Sigmoid colon (tissue), 6 donors: ENCODE measurements at regions not wholly inside any gene's neighbourhood (a gene's known extent, or its start where the extent isn't known, plus 50 kb on each side); places are given as distances from the start of the nearest gene placed in this dataset.

Source experiments
- DNase-seq: peaks from one replicate; pipeline ENCODE4 v3.0.0-alpha.2; 2019
- H3K27ac ChIP-seq, 4 donors: fragments of 200-600 bp; sonication (generic); one replicate each; pipeline ENCODE4 v1.5.1; 2016 to 2019; ENCODE audit warnings: mild to moderate bottlenecking in 1 of 4
- H3K27me3 ChIP-seq, 3 donors: fragments of 200-600 bp; sonication (generic); one replicate each; pipeline ENCODE4 v1.5.1; 2019; ENCODE audit warnings: mild to moderate bottlenecking in 1 of 3
- H3K36me3 ChIP-seq, 4 donors: fragments of 200-600 bp; sonication (generic); one replicate each; pipeline ENCODE4 v1.5.1; 2016 to 2019
- H3K4me1 ChIP-seq, 4 donors: fragments of 200-600 bp; sonication (generic); one replicate each; pipeline ENCODE4 v1.5.1; 2017 to 2019
- H3K4me3 ChIP-seq, 4 donors: fragments of 200-600 bp; sonication (generic); one replicate each; pipeline ENCODE4 v1.5.1; 2017 to 2019; ENCODE audit warnings: mild to moderate bottlenecking in 2 of 4, moderate library complexity in 1 of 4
- H3K9me3 ChIP-seq, 4 donors: fragments of 200-600 bp in 3 of 4; sonication (generic) in 3 of 4; one replicate each; pipeline versions ENCODE4 v1.5.1 to v1.6.1; 2013 to 2019
- EP300 ChIP-seq, 4 donors: sonication (generic); formaldehyde crosslinking; IDR thresholded peaks; one replicate each; pipeline ENCODE4 v1.6.1; 2017; ENCODE audit warnings: antibody characterized with exemption in 4 of 4
- POLR2A ChIP-seq, 2 donors: fragments of 450-650 bp; IDR thresholded peaks; one replicate each; pipeline ENCODE4 v1.6.1; 2016; ENCODE audit warnings: antibody characterized with exemption in 2 of 2, mild to moderate bottlenecking in 2 of 2, moderate library complexity in 2 of 2
- POLR2AphosphoS5 ChIP-seq, 4 donors: sonication (generic); formaldehyde crosslinking; IDR thresholded peaks; one replicate each; pipeline ENCODE4 v1.6.1; 2017; ENCODE audit warnings: antibody characterized with exemption in 4 of 4
- WGBS, 2 donors: extraction: QIAGEN DNeasy Blood & Tissue Kit; methylation state at CpG; one replicate each; pipeline ENCODE4 v1.1.7; 2013; 5-methylcytosine and 5-hydroxymethylcytosine counted together
- intact Hi-C: fragments of 100-400 bp; cut with DNase I; formaldehyde crosslinking; loops from one replicate; pipeline ENCODE4 v1.15.1; 2023
- TF ChIP-seq, protein P1 (sequence below), 4 experiments: fragments of 450-650 bp in 3 of 4; fragments of 200-600 bp in 1 of 4; IDR thresholded peaks; one replicate each; pipeline ENCODE4 v1.5.1; 2016 to 2019; ENCODE audit warnings: antibody characterized with exemption in 4 of 4, mild to moderate bottlenecking in 3 of 4, moderate library complexity in 2 of 4
- donor health status: healthy with polysubstance abuse.
- donor health status: healthy.

DNA sequence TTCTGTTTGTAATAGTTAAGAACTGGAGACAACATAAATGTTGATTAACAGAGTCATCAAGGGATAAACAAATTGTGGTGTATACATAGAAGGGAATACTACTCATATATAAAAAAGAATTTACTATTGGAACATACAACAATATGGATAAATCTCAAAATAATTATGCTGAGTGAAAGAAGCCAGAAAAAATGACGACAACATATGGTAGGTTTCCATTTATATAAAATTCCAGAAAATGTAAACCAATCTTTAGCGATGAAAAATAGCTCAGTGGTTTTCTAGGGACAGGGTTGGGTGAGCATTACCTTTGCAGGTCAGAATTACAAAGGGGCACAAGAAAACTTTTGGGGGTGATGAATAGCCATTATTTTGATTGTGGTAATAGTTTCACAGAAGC, 431.6 kb downstream of the PTPRU start:
- H3K27me3 ChIP-seq: peaks cover 0 to 9% (median 0%) of the 10 kb centered on the region in 3 donors
- 76 to 80% methylated on average over 2 of the region's 2 CpGs for WGBS, 2 donors
- no peaks in the 10 kb centered on the region for H3K36me3 ChIP-seq
- intact Hi-C loops: no loop called here
- TF ChIP-seq, protein P1, sequence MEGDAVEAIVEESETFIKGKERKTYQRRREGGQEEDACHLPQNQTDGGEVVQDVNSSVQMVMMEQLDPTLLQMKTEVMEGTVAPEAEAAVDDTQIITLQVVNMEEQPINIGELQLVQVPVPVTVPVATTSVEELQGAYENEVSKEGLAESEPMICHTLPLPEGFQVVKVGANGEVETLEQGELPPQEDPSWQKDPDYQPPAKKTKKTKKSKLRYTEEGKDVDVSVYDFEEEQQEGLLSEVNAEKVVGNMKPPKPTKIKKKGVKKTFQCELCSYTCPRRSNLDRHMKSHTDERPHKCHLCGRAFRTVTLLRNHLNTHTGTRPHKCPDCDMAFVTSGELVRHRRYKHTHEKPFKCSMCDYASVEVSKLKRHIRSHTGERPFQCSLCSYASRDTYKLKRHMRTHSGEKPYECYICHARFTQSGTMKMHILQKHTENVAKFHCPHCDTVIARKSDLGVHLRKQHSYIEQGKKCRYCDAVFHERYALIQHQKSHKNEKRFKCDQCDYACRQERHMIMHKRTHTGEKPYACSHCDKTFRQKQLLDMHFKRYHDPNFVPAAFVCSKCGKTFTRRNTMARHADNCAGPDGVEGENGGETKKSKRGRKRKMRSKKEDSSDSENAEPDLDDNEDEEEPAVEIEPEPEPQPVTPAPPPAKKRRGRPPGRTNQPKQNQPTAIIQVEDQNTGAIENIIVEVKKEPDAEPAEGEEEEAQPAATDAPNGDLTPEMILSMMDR (IDR thresholded peaks at IDR 0.05): no peak
- no peak for TF ChIP-seq EP300 (IDR thresholded peaks at IDR 0.05)
- TF ChIP-seq POLR2A (IDR thresholded peaks at IDR 0.05): no peak
- no peak for TF ChIP-seq POLR2AphosphoS5 (IDR thresholded peaks at IDR 0.05)
- H3K4me3 ChIP-seq: no peak overlapping the region
- H3K4me1 ChIP-seq: no peaks in the 10 kb centered on the region
- no peak for DNase-seq
- H3K9me3 ChIP-seq: no peaks in the 10 kb centered on the region
- H3K27ac ChIP-seq: no peak overlapping the region

DNA sequence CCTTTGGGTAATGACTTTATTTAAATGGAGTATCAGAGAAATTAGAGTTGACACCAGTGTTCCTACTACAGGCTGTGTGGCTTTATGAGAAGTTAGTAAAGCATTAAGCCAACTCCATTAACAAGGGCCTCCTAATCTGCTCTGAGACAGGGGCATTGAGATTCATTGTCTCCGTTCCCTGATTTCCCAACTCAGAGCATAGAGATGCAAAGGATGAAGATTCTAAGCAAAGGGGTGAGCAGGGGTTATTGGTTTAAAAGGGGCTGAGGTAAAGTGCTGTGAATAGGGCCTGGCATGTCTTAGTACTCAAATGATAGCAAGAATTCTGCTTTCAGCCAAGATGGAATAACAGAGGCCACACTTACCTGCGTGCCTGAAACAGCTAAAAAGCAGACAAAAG, 428.4 kb downstream of the PTPRU start:
- intact Hi-C loops: no loop called here
- no peak overlapping the region for H3K27ac ChIP-seq
- H3K4me3 ChIP-seq: no peak overlapping the region
- DNase-seq: no peak
- TF ChIP-seq EP300 (IDR thresholded peaks at IDR 0.05) (no peak), POLR2A (IDR thresholded peaks at IDR 0.05) (no peak), POLR2AphosphoS5 (IDR thresholded peaks at IDR 0.05) (no peak)
- TF ChIP-seq, protein P1 (IDR thresholded peaks at IDR 0.05): no peak
- H3K9me3 ChIP-seq: peaks cover 0 to 8% (median 4%) of the 10 kb centered on the region in 4 donors
- H3K27me3 ChIP-seq: peaks cover 0 to 14% (median 0%) of the 10 kb centered on the region in 3 donors
- no peaks in the 10 kb centered on the region for H3K4me1 ChIP-seq
- WGBS, 2 donors: 78 to 79% methylated on average over 2 of the region's 2 CpGs
- H3K36me3 ChIP-seq: no peaks in the 10 kb centered on the region

DNA sequence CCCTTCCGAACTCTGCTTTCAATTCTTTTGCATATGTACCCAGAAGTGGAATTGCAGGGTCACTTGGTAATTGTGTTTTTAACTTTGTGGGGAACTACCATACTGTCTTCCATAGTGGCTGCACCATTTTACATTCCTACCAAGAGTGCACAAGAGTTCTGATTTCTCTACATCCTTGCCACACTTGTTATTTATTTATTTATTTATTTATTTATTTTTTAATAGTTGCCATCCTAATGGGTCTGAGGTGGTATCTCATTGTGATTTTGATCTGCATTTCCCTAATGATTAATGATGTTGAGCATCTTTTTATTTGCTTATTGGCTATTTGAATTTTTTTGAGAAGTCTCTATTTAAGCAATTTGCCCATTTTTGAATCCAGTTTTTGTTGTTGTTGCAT, 422.4 kb downstream of the PTPRU start:
- Histone ChIP-seq H3K27me3 (peaks cover 0 to 11% (median 0%) of the 10 kb centered on the region in 3 donors), H3K36me3 (no peaks in the 10 kb centered on the region), H3K4me3 (no peak overlapping the region), H3K27ac (no peak overlapping the region), H3K4me1 (no peaks in the 10 kb centered on the region), H3K9me3 (peaks cover 0 to 8% (median 4%) of the 10 kb centered on the region in 4 donors)
- intact Hi-C loops: no loop called here
- no peak for TF ChIP-seq EP300 (IDR thresholded peaks at IDR 0.05)
- TF ChIP-seq POLR2AphosphoS5 (IDR thresholded peaks at IDR 0.05): no peak
- DNase-seq: no peak
- WGBS, 2 donors: 63 to 82% methylated on average over 1 of the region's 1 CpG

DNA sequence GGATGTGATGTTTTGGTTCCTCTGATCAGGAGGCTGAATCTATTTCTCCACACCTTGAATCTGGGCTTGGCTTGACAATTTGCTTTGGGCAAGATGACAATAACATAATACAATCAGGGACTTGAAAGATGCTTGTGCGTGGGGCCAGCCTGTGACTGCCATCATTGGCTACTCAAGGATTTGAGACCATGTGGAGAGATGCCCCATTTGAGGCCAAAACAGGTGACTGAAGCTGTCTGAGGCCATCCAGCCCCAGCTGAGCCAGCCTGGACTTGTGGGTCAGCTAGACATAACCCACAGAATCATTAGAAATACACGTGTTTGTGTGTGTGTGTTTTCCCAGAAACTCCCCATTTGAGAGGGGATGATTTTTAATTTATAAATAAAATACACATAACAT, 421.5 kb downstream of the PTPRU start:
- intact Hi-C loops: no loop called here
- H3K4me3 ChIP-seq: no peak overlapping the region
- TF ChIP-seq, protein P1 (IDR thresholded peaks at IDR 0.05): no peak
- no peak for TF ChIP-seq EP300 (IDR thresholded peaks at IDR 0.05)
- no peak for TF ChIP-seq POLR2AphosphoS5 (IDR thresholded peaks at IDR 0.05)
- no peak for TF ChIP-seq POLR2A (IDR thresholded peaks at IDR 0.05)

DNA sequence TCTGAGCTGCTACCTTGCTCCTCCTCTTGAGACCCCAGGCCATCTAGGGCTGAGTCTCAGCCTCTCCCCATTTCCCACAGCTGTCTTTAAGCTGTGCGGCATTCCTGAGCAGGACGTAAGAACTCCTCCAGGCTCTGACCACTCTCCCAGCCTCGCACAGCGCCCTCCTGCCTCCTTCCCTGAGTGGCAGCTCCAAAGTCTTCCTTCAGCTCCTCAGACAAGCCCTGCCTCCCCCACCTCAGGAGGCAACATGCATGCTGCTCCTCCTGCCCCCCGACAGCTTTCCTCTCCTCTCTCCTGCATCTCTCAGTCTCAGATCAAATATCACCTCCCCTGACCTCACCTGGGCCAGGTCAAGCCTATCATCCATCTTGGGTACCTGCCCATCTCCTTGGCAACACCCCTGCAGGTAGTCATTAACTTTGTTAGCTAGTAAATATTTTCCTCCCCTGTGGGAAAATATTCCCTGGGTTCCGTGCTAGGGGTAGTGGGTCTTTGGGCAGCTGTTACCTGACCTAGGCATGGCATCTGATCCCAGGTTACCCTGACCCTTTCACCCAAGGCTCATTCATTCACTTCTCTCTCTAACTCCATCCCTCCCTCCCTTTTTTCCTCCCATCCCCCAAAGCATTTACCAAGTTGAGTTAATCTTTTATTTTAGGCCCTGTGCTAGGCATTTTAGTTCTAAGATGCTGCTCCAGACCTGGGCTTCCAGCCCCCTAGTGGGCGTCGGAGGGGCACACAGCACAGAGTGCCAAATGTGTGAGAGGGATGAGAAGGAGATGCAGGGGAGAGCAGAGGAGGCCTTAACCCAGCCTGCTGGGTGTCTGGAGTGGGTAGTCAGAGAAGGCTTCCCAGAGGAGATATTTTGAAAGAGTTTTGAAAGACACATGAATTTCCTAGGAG, 419.9 kb downstream of the PTPRU start:
- intact Hi-C loops: no loop called here
- Histone ChIP-seq H3K27ac (no peak overlapping the region), H3K4me3 (no peak overlapping the region), H3K9me3 (no peaks in the 10 kb centered on the region), H3K27me3 (no peaks in the 10 kb centered on the region), H3K36me3 (no peaks in the 10 kb centered on the region), H3K4me1 (no peaks in the 10 kb centered on the region)
- 20 to 40% methylated on average over 8 of the region's 8 CpGs for WGBS, 2 donors
- DNase-seq: no peak
- TF ChIP-seq POLR2A (IDR thresholded peaks at IDR 0.05): no peak
- TF ChIP-seq, protein P1 (IDR thresholded peaks at IDR 0.05): no peak
- TF ChIP-seq EP300 (IDR thresholded peaks at IDR 0.05): no peak
- TF ChIP-seq POLR2AphosphoS5 (IDR thresholded peaks at IDR 0.05): no peak

More for the DNA sequence above, 421.5 kb downstream of the PTPRU start:
- peaks cover 0 to 4% (median 0%) of the 10 kb centered on the region in 3 donors for H3K27me3 ChIP-seq
- no peak overlapping the region for H3K27ac ChIP-seq
- no peaks in the 10 kb centered on the region for H3K36me3 ChIP-seq
- H3K4me1 ChIP-seq: no peaks in the 10 kb centered on the region
- peaks cover 0 to 8% (median 4%) of the 10 kb centered on the region in 4 donors for H3K9me3 ChIP-seq
- DNase-seq: no peak
- WGBS, 2 donors: 68 to 75% methylated on average over 2 of the region's 2 CpGs
